ENCODE measurements at regions not wholly inside any gene's neighbourhood (a gene's known extent, or its start where the extent isn't known, plus 50 kb on each side); places are given as distances from the start of the nearest gene placed in this dataset.

GRCh38 chr3:15861163-15861562 is 63.4 kb upstream of the ANKRD28 start:
- no peaks in the 10 kb centered on the region for H3K9me2 ChIP-seq (ENCODE audit: insufficient read depth)
- H3K4me3 ChIP-seq, result peak overlapping the region; percentile 98
- peaks cover 29% of the 10 kb centered on the region for H3K79me2 ChIP-seq (ENCODE audit: insufficient read depth)
- WGBS, 2 experiments (ENCODE audit: low coverage in 1 of 2, low lambda C conversion rate in 2 of 2, missing lambda C conversion rate in 2 of 2), result 77 to 85% methylated on average over 4 of the region's 4 CpGs
- TF ChIP-seq EZH2phosphoT487 (IDR thresholded peaks at IDR 0.05; ENCODE audit: insufficient read depth, low read depth) (no peak), EZH2 (IDR thresholded peaks at IDR 0.05; ENCODE audit: insufficient read depth, poor library complexity, severe bottlenecking) (no peak)
- H3K27ac ChIP-seq, result no peak overlapping the region
- in situ Hi-C loops (cut with MboI), result no loop called here
- no peak for DNase-seq
- H3K9ac ChIP-seq, result peak overlapping the region; percentile 80; the same call in 1 of the 2 replicates
- H3K36me3 ChIP-seq (ENCODE audit: low read depth), result no peaks in the 10 kb centered on the region
- no peaks in the 10 kb centered on the region for H3K9me3 ChIP-seq (ENCODE audit: low read depth)
- H3F3A ChIP-seq (ENCODE audit: insufficient read depth), result 0 out of 2 replicates have a peak, but pooled peaks cover 11% of the 10 kb centered on the region
- H3K4me2 ChIP-seq (ENCODE audit: unreplicated experiment), result peak overlapping the region; percentile 92
- H4K20me1 ChIP-seq (ENCODE audit: insufficient read depth), result no peaks in the 10 kb centered on the region
- peaks cover 6% of the 10 kb centered on the region; the same call in 1 of the 2 replicates for H3K4me1 ChIP-seq (ENCODE audit: insufficient read depth)
- H2AFZ ChIP-seq, result peak overlapping the region; percentile 90
- H3K27me3 ChIP-seq (replicated peaks; ENCODE audit: insufficient read depth), result no peaks in the 10 kb centered on the region

- Histone ChIP-seq H4K20me1 (ENCODE audit: insufficient read depth) (no peaks in the 10 kb centered on the region), H3K4me2 (ENCODE audit: unreplicated experiment) (no peak overlapping the region), H3K9ac (no peak overlapping the region), H3F3A (ENCODE audit: insufficient read depth) (0 out of 2 replicates have a peak, but pooled peaks cover 4% of the 10 kb centered on the region), H3K9me3 (ENCODE audit: low read depth) (no peaks in the 10 kb centered on the region), H3K9me2 (ENCODE audit: insufficient read depth) (peaks cover 2% of the 10 kb centered on the region; the same call in 1 of the 2 replicates), H3K27me3 (replicated peaks; ENCODE audit: insufficient read depth) (no peaks in the 10 kb centered on the region), H3K4me1 (ENCODE audit: insufficient read depth) (peaks cover 11% of the 10 kb centered on the region), H2AFZ (no peak overlapping the region), H3K27ac (no peak overlapping the region), H3K4me3 (no peak overlapping the region), H3K36me3 (ENCODE audit: low read depth) (no peaks in the 10 kb centered on the region), H3K79me2 (ENCODE audit: insufficient read depth) (no peaks in the 10 kb centered on the region)
- in situ Hi-C loops (cut with MboI), result no loop called here
- DNase-seq, result no peak
- no peak for TF ChIP-seq EZH2 (IDR thresholded peaks at IDR 0.05; ENCODE audit: insufficient read depth, poor library complexity, severe bottlenecking)
- no peak for TF ChIP-seq EZH2phosphoT487 (IDR thresholded peaks at IDR 0.05; ENCODE audit: insufficient read depth, low read depth)
- WGBS, 2 experiments (ENCODE audit: low coverage in 1 of 2, low lambda C conversion rate in 2 of 2, missing lambda C conversion rate in 2 of 2), result 97% methylated on average over 1 of the region's 1 CpG
Measured at GRCh38 chr3:15872807-15873206, 75.0 kb upstream of the ANKRD28 start.

- Histone ChIP-seq H3K27ac (no peak overlapping the region), H4K20me1 (ENCODE audit: insufficient read depth) (no peaks in the 10 kb centered on the region), H3K27me3 (replicated peaks; ENCODE audit: insufficient read depth) (no peaks in the 10 kb centered on the region), H3K4me2 (ENCODE audit: unreplicated experiment) (no peak overlapping the region), H3K9me3 (ENCODE audit: low read depth) (no peaks in the 10 kb centered on the region), H3K9ac (no peak overlapping the region), H3K79me2 (ENCODE audit: insufficient read depth) (no peaks in the 10 kb centered on the region), H3K36me3 (ENCODE audit: low read depth) (no peaks in the 10 kb centered on the region), H3K9me2 (ENCODE audit: insufficient read depth) (peaks cover 2% of the 10 kb centered on the region; the same call in 1 of the 2 replicates), H2AFZ (no peak overlapping the region), H3F3A (ENCODE audit: insufficient read depth) (0 out of 2 replicates have a peak, but pooled peaks cover 4% of the 10 kb centered on the region), H3K4me3 (no peak overlapping the region), H3K4me1 (ENCODE audit: insufficient read depth) (peaks cover 11% of the 10 kb centered on the region)
- in situ Hi-C loops (cut with MboI), result no loop called here
- TF ChIP-seq EZH2phosphoT487 (IDR thresholded peaks at IDR 0.05; ENCODE audit: insufficient read depth, low read depth), result no peak
- TF ChIP-seq EZH2 (IDR thresholded peaks at IDR 0.05; ENCODE audit: insufficient read depth, poor library complexity, severe bottlenecking), result no peak
- DNase-seq, result no peak
- 79 to 84% methylated on average over 4 of the region's 4 CpGs for WGBS, 2 experiments (ENCODE audit: low coverage in 1 of 2, low lambda C conversion rate in 2 of 2, missing lambda C conversion rate in 2 of 2)
Measured at GRCh38 chr3:15873415-15873814, 75.6 kb upstream of the ANKRD28 start.

DNA sequence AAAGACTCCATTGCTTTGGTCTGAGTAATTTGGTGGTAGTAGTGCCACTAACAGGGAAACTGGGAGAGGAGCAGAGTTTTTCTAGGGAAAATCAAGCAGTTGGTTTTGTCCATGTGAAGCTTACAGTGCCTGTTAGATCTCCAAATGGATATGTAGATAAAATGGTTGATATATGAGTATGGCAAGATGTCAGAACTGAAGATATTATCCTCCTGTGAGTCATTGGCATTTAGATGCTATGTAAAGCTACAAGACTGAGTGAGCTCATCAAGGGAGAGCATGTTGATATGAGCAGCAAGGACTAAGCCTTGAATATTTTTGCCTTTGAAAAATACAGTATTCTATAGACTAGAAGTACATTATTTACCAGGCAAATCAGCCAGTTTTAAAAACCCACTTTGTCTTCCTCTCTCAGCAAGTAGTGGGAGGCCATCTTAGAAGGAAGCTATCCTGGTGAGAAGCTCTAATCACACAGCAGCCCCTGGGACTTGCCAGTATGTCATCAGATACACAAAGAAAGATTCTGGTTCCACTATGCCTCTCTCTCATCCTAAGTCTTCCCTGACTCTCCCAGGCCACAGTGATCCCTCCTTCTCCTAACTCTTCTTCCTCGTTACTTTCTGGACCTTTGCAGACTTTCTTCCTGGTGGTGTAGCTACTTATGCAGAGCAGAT is 77.4 kb upstream of the ANKRD28 start:
- no peaks in the 10 kb centered on the region for H4K20me1 ChIP-seq (ENCODE audit: insufficient read depth)
- peak; percentile 83 for DNase-seq
- peaks cover 11% of the 10 kb centered on the region for H3K4me1 ChIP-seq (ENCODE audit: insufficient read depth)
- no peaks in the 10 kb centered on the region for H3K36me3 ChIP-seq (ENCODE audit: low read depth)
- H3K4me3 ChIP-seq, result no peak overlapping the region
- 76 to 92% methylated on average over 1 of the region's 1 CpG for WGBS, 2 experiments (ENCODE audit: low coverage in 1 of 2, low lambda C conversion rate in 2 of 2, missing lambda C conversion rate in 2 of 2)
- H3K27me3 ChIP-seq (replicated peaks; ENCODE audit: insufficient read depth), result no peaks in the 10 kb centered on the region
- H3K9me2 ChIP-seq (ENCODE audit: insufficient read depth), result peaks cover 2% of the 10 kb centered on the region; the same call in 1 of the 2 replicates
- no peaks in the 10 kb centered on the region for H3K9me3 ChIP-seq (ENCODE audit: low read depth)
- no peak overlapping the region for H2AFZ ChIP-seq
- no peak overlapping the region for H3K27ac ChIP-seq
- in situ Hi-C loops (cut with MboI), result no loop called here
- no peaks in the 10 kb centered on the region for H3K79me2 ChIP-seq (ENCODE audit: insufficient read depth)
- TF ChIP-seq EZH2phosphoT487 (IDR thresholded peaks at IDR 0.05; ENCODE audit: insufficient read depth, low read depth), result no peak
- no peak for TF ChIP-seq EZH2 (IDR thresholded peaks at IDR 0.05; ENCODE audit: insufficient read depth, poor library complexity, severe bottlenecking)
- H3F3A ChIP-seq (ENCODE audit: insufficient read depth), result 0 out of 2 replicates have a peak, but pooled peaks cover 4% of the 10 kb centered on the region
- no peak overlapping the region for H3K4me2 ChIP-seq (ENCODE audit: unreplicated experiment)
- no peak overlapping the region for H3K9ac ChIP-seq

All from GM23248 (cell line).